GM12892 (cell line): ENCODE measurements at regions not wholly inside any gene's neighbourhood (a gene's known extent, or its start where the extent isn't known, plus 50 kb on each side); places are given as distances from the start of the nearest gene placed in this dataset.

ENCODE experiments used
- POLR2A ChIP-seq: IDR thresholded peaks from 2 replicates; pipeline ENCODE4 v1.6.1; 2011; ENCODE audit warnings: low read depth, low read length, control low read depth
- POLR2AphosphoS5 ChIP-seq: IDR thresholded peaks from 2 replicates; pipeline ENCODE4 v1.6.1; 2011; ENCODE audit warnings: low read depth, low read length, control low read depth

DNA sequence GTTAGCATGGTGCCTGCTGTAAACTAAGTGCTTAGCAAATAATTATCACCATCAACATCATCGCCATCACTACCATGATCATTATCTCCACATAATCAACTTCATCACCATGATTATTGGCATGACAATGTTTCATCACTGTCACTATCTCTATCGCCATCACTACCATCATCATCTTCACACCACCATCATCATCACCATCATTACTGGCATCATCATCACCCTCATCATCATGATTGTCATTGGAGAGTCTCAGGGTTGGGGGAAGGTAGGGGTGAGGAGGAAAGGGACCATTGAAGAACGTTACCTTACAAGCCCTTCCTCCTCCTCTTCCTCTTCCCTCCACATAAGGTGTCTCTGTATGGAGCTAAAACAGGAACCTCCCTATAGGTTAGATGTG lies 54.9 kb upstream of the GPR26 start:
- TF ChIP-seq POLR2A (no peak), POLR2AphosphoS5 (no peak)
